Right kidney (tissue), 1 donor: ENCODE measurements at regions not wholly inside any gene's neighbourhood (a gene's known extent, or its start where the extent isn't known, plus 50 kb on each side); places are given as distances from the start of the nearest gene placed in this dataset.

Source experiments
- DNase-seq: peaks from one replicate; pipeline ENCODE4 v3.0.0-alpha.2; 2016

GRCh38 chr3:23747841-23748240, 57.9 kb upstream of the UBE2E1 start:
- DNase-seq = no peak

- DNase-seq = no peak
These were observed 57.2 kb upstream of the UBE2E1 start for GRCh38 chr3:23748398-23749110.

GRCh38 chr3:23749609-23750008, 56.1 kb upstream of the UBE2E1 start:
- DNase-seq = no peak

GRCh38 chr3:23750573-23751210, 55.1 kb upstream of the UBE2E1 start:
- no peak for DNase-seq

GRCh38 chr3:23751212-23751723, 54.5 kb upstream of the UBE2E1 start:
- DNase-seq = no peak

GRCh38 chr3:23752126-23752525, 53.6 kb upstream of the UBE2E1 start:
- DNase-seq = no peak

GRCh38 chr3:23754215-23754614, 51.5 kb upstream of the UBE2E1 start:
- no peak for DNase-seq
